Glutamatergic neuron (in vitro differentiated cells): ENCODE measurements at regions not wholly inside any gene's neighbourhood (a gene's known extent, or its start where the extent isn't known, plus 50 kb on each side); places are given as distances from the start of the nearest gene placed in this dataset.

Experiments
- DNase-seq: peaks from one replicate; pipeline ENCODE4 v3.0.0; 2022
- H3K27ac Mint-ChIP-seq: one replicate; pipeline ENCODE4 v1.8.0; 2020; ENCODE audit warnings: mild to moderate bottlenecking, mixed read lengths, inconsistent platforms; ENCODE audit not compliant: unreplicated experiment
- H3K27me3 Mint-ChIP-seq: one replicate; pipeline ENCODE4 v1.8.0; 2020; ENCODE audit warnings: mild to moderate bottlenecking, moderate library complexity, mixed read lengths, inconsistent platforms; ENCODE audit not compliant: unreplicated experiment
- H3K36me3 Mint-ChIP-seq: one replicate; pipeline ENCODE4 v1.8.0; 2020; ENCODE audit warnings: mild to moderate bottlenecking, mixed read lengths, inconsistent platforms; ENCODE audit not compliant: unreplicated experiment
- H3K4me1 Mint-ChIP-seq: one replicate; pipeline ENCODE4 v1.8.0; 2020; ENCODE audit warnings: mild to moderate bottlenecking, low read depth, mixed read lengths, inconsistent platforms; ENCODE audit not compliant: unreplicated experiment
- H3K4me3 Mint-ChIP-seq: one replicate; pipeline ENCODE4 v1.8.0; 2020; ENCODE audit warnings: mild to moderate bottlenecking, mixed read lengths, inconsistent platforms; ENCODE audit not compliant: unreplicated experiment
- H3K9me3 Mint-ChIP-seq: one replicate; pipeline ENCODE4 v1.8.0; 2020; ENCODE audit warnings: mild to moderate bottlenecking, moderate library complexity, mixed read lengths, inconsistent platforms; ENCODE audit not compliant: unreplicated experiment
- CTCF ChIP-seq: fragments of 200-600 bp; sonication (generic); IDR thresholded peaks from one replicate; pipeline ENCODE4 v1.5.0; 2021; ENCODE audit not compliant: partially characterized antibody, unreplicated experiment

- Mint-ChIP-seq H3K27me3 (peaks cover 2% of the 10 kb centered on the region), H3K27ac (no peak overlapping the region)
Measured at GRCh38 chr6:50455029-50455428, 258.3 kb upstream of the TFAP2D start.

DNA sequence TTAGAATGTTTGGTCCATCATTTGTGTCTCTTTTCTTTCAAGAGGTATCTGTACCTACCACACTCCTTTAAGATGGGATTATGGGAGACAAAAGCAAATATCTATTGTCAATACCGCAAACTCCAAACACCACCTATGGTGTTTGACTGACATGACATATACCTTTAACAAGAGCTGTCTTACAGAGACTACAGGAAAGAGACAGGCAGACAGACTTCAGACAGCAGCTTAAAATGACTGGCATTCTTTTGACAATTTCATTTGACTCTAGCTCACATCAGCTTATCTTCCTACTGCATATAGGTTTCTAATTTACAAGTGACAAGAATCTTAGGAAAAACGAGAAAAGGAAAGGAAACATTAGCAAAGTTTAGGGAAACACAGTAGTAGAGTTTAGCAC lies 256.0 kb upstream of the TFAP2D start:
- DNase-seq = no peak
- H3K27me3 Mint-ChIP-seq = peaks cover 2% of the 10 kb centered on the region
- no peaks in the 10 kb centered on the region for H3K36me3 Mint-ChIP-seq
- H3K27ac Mint-ChIP-seq = no peak overlapping the region
- H3K4me1 Mint-ChIP-seq = peaks cover 5% of the 10 kb centered on the region
- no peak for TF ChIP-seq CTCF
- no peaks in the 10 kb centered on the region for H3K9me3 Mint-ChIP-seq
- H3K4me3 Mint-ChIP-seq = no peak overlapping the region

More at GRCh38 chr6:50455029-50455428, 258.3 kb upstream of the TFAP2D start:
- H3K4me3 Mint-ChIP-seq = no peak overlapping the region
- DNase-seq = no peak
- H3K9me3 Mint-ChIP-seq = peaks cover 2% of the 10 kb centered on the region
- peaks cover 10% of the 10 kb centered on the region for H3K4me1 Mint-ChIP-seq
- no peak for TF ChIP-seq CTCF
- no peaks in the 10 kb centered on the region for H3K36me3 Mint-ChIP-seq

GRCh38 chr6:50461696-50462095 lies 251.6 kb upstream of the TFAP2D start:
- no peak for DNase-seq
- Mint-ChIP-seq H3K4me1 (peaks cover 5% of the 10 kb centered on the region), H3K27ac (no peak overlapping the region), H3K36me3 (no peaks in the 10 kb centered on the region), H3K4me3 (no peak overlapping the region), H3K27me3 (no peaks in the 10 kb centered on the region), H3K9me3 (no peaks in the 10 kb centered on the region)
- no peak for TF ChIP-seq CTCF

GRCh38 chr6:50463931-50464330 lies 249.4 kb upstream of the TFAP2D start:
- Mint-ChIP-seq H3K9me3 (no peaks in the 10 kb centered on the region), H3K27ac (no peak overlapping the region), H3K4me1 (peaks cover 5% of the 10 kb centered on the region), H3K4me3 (no peak overlapping the region), H3K36me3 (no peaks in the 10 kb centered on the region), H3K27me3 (no peaks in the 10 kb centered on the region)
- no peak for DNase-seq
- no peak for TF ChIP-seq CTCF

GRCh38 chr6:50467931-50468330 lies 245.4 kb upstream of the TFAP2D start:
- no peaks in the 10 kb centered on the region for H3K9me3 Mint-ChIP-seq
- no peak for TF ChIP-seq CTCF

More at GRCh38 chr6:50467931-50468330, 245.4 kb upstream of the TFAP2D start:
- no peak for DNase-seq
- H3K4me3 Mint-ChIP-seq = no peak overlapping the region
- H3K27me3 Mint-ChIP-seq = no peaks in the 10 kb centered on the region
- peaks cover 5% of the 10 kb centered on the region for H3K4me1 Mint-ChIP-seq
- H3K27ac Mint-ChIP-seq = no peak overlapping the region
- no peaks in the 10 kb centered on the region for H3K36me3 Mint-ChIP-seq
